H1 (cell line): ENCODE measurements at regions not wholly inside any gene's neighbourhood (a gene's known extent, or its start where the extent isn't known, plus 50 kb on each side); places are given as distances from the start of the nearest gene placed in this dataset.

Experiments
- CTCF ChIA-PET: fragments of 300-600 bp; sonication (Branson Sonifier 250); formaldehyde crosslinking; loops from one replicate; lab custom pipeline; 2021; ENCODE audit not compliant: partially characterized antibody; lab: Charles Lee
- POLR2A ChIA-PET: fragments of 300-600 bp; sonication (Branson Sonifier 250); formaldehyde crosslinking; loops from one replicate; lab custom pipeline; 2021; ENCODE audit warnings: inconsistent platforms; ENCODE audit not compliant: partially characterized antibody; lab: Charles Lee
- DNase-seq, 2 experiments: peaks; one replicate each; pipeline versions ENCODE4 v3.0.0 to v3.0.0-alpha.2; 2010 to 2022; ENCODE audit warnings: low spot score in 2 of 2, low read depth in 1 of 2, mixed read lengths in 1 of 2
- FAIRE-seq: peaks from 2 replicates; lab custom pipeline; 2011; peaks lifted over from hg19 to GRCh38; lab: Jason Lieb, UNC
- H2AFZ ChIP-seq: 2 replicates; pipeline ENCODE4 v1.8.1; 2012; ENCODE audit warnings: low read length, inconsistent platforms
- H2AK5ac ChIP-seq: 2 replicates; pipeline ENCODE4 v1.6.1; 2013; ENCODE audit warnings: low read depth, low read length
- H2BK120ac ChIP-seq: replicated peaks from 2 replicates; pipeline ENCODE3; 2013; ENCODE audit warnings: low read depth, low read length, inconsistent platforms
- H2BK12ac ChIP-seq: 2 replicates; pipeline ENCODE4 v1.6.1; 2013; ENCODE audit warnings: low read depth, low read length
- H2BK15ac ChIP-seq: 2 replicates; pipeline ENCODE4 v1.6.1; 2013; ENCODE audit warnings: low read length
- H2BK20ac ChIP-seq: 2 replicates; pipeline ENCODE4 v1.6.1; 2013; ENCODE audit warnings: low read length
- H2BK5ac ChIP-seq: 2 replicates; pipeline ENCODE4 v1.6.1; 2013; ENCODE audit warnings: low read depth, low read length
- H3K14ac ChIP-seq: 2 replicates; pipeline ENCODE4 v1.6.1; 2013; ENCODE audit warnings: inconsistent platforms; ENCODE audit not compliant: insufficient read length
- H3K18ac ChIP-seq: 2 replicates; pipeline ENCODE4 v1.6.1; 2013; ENCODE audit warnings: low read length; ENCODE audit errors: extremely low read depth
- H3K23ac ChIP-seq: 2 replicates; pipeline ENCODE4 v1.6.1; 2013; ENCODE audit warnings: inconsistent platforms; ENCODE audit not compliant: insufficient read length
- H3K23me2 ChIP-seq: 2 replicates; pipeline ENCODE4 v1.6.1; 2013; ENCODE audit warnings: low read depth, low read length
- H3K27ac ChIP-seq: 2 replicates; pipeline ENCODE4 v1.6.1; 2011; ENCODE audit warnings: low read depth, low read length, inconsistent platforms
- H3K27me3 ChIP-seq, 4 experiments: replicated peaks in 1 of 4; 1 replicate in 1 of 4; 2 replicates in 3 of 4; pipeline versions ENCODE4 v1.6.1 to v1.8.1; 2011 to 2013; ENCODE audit warnings: low read length in 3 of 4, mild to moderate bottlenecking in 3 of 4, inconsistent platforms in 2 of 4, mixed read lengths in 2 of 4, moderate library complexity in 1 of 4; ENCODE audit not compliant: control insufficient read depth in 3 of 4, insufficient read depth in 3 of 4; ENCODE audit errors: extremely low read depth in 1 of 4
- H3K36me3 ChIP-seq, 4 experiments: 2 replicates each; pipeline versions ENCODE4 v1.6.1 to v1.8.1; 2011 to 2013; ENCODE audit warnings: mild to moderate bottlenecking in 4 of 4, low read length in 3 of 4, moderate library complexity in 2 of 4, control low read depth in 1 of 4, inconsistent platforms in 1 of 4; ENCODE audit not compliant: insufficient read depth in 4 of 4, control insufficient read depth in 2 of 4
- H3K4ac ChIP-seq: replicated peaks from 2 replicates; pipeline ENCODE3; 2013; ENCODE audit warnings: low read length, low read depth, mixed read lengths, inconsistent platforms; ENCODE audit not compliant: insufficient read length
- H3K4me1 ChIP-seq, 4 experiments: replicated peaks in 1 of 4; 1 replicate in 1 of 4; 2 replicates in 3 of 4; pipeline versions ENCODE4 v1.6.1 to v1.8.1; 2011 to 2013; ENCODE audit warnings: low read length in 3 of 4, inconsistent platforms in 2 of 4, mixed read lengths in 1 of 4; ENCODE audit not compliant: insufficient read depth in 4 of 4, control insufficient read depth in 3 of 4
- H3K4me2 ChIP-seq, 2 experiments: 2 replicates each; pipeline versions ENCODE4 v1.6.1 to v1.8.1; 2011 to 2013; ENCODE audit warnings: low read depth in 2 of 2, low read length in 2 of 2, control low read depth in 1 of 2, inconsistent platforms in 1 of 2, mild to moderate bottlenecking in 1 of 2; ENCODE audit not compliant: insufficient read depth in 1 of 2
- H3K4me3 ChIP-seq, 4 experiments: fragments of 200-600, 300-600 bp in 1 of 4; sonication (generic), shearing (Covaris generic), sonication (Bioruptor Twin) in 1 of 4; 2 replicates each; pipeline versions ENCODE4 v1.5.1 to v1.8.1; 2011 to 2016; ENCODE audit warnings: low read length in 4 of 4, low read depth in 3 of 4, control low read depth in 2 of 4, inconsistent platforms in 2 of 4, mild to moderate bottlenecking in 2 of 4, mixed read lengths in 1 of 4, moderate library complexity in 1 of 4; ENCODE audit not compliant: insufficient read depth in 2 of 4; ENCODE audit errors: extremely low read depth in 1 of 4
- H3K56ac ChIP-seq: replicated peaks from 2 replicates; pipeline ENCODE3; 2013; ENCODE audit warnings: low read depth, mild to moderate bottlenecking, mixed read lengths, low read length, inconsistent platforms; ENCODE audit not compliant: insufficient read length
- H3K79me1 ChIP-seq: 2 replicates; pipeline ENCODE4 v1.6.1; 2013; ENCODE audit warnings: low read depth, low read length, control low read depth
- H3K79me2 ChIP-seq, 2 experiments: 2 replicates each; pipeline versions ENCODE4 v1.6.1 to v1.8.1; 2012 to 2013; ENCODE audit warnings: low read length in 2 of 2, mild to moderate bottlenecking in 2 of 2, inconsistent platforms in 1 of 2; ENCODE audit not compliant: insufficient read depth in 2 of 2, control insufficient read depth in 1 of 2
- H3K9ac ChIP-seq, 4 experiments: replicated peaks in 1 of 4; 1 replicate in 1 of 4; 2 replicates in 3 of 4; pipeline versions ENCODE4 v1.6.1 to v1.8.1; 2011 to 2013; ENCODE audit warnings: low read depth in 3 of 4, low read length in 3 of 4, control low read depth in 2 of 4, mild to moderate bottlenecking in 2 of 4, moderate library complexity in 2 of 4, inconsistent platforms in 1 of 4; ENCODE audit errors: extremely low read depth in 1 of 4
- H3K9me3 ChIP-seq, 2 experiments: 2 replicates each; pipeline versions ENCODE4 v1.6.1 to v1.8.1; 2012 to 2013; ENCODE audit warnings: mild to moderate bottlenecking in 2 of 2, moderate library complexity in 2 of 2, control low read depth in 1 of 2, inconsistent platforms in 1 of 2, low read depth in 1 of 2, low read length in 1 of 2, mixed read lengths in 1 of 2; ENCODE audit not compliant: insufficient read depth in 2 of 2
- H4K20me1 ChIP-seq, 2 experiments: replicated peaks in 1 of 2; 2 replicates each; pipeline versions ENCODE3 to v1.8.1; 2011 to 2013; ENCODE audit warnings: inconsistent platforms in 2 of 2, low read length in 2 of 2, mild to moderate bottlenecking in 1 of 2; ENCODE audit not compliant: insufficient read depth in 2 of 2, control insufficient read depth in 1 of 2
- H4K5ac ChIP-seq: 2 replicates; pipeline ENCODE4 v1.6.1; 2013; ENCODE audit warnings: low read length, low read depth, mixed read lengths, inconsistent platforms; ENCODE audit not compliant: insufficient read length
- H4K8ac ChIP-seq: 2 replicates; pipeline ENCODE4 v1.8.0; 2013; ENCODE audit warnings: mild to moderate bottlenecking, moderate library complexity, low read length, inconsistent platforms; ENCODE audit not compliant: insufficient read depth; ENCODE audit errors: extremely low read depth
- H4K91ac ChIP-seq: replicated peaks from 2 replicates; pipeline ENCODE3; 2013; ENCODE audit warnings: low read length, mixed read lengths, inconsistent platforms; ENCODE audit not compliant: insufficient read length
- CBX5 ChIP-seq: fragments of 300-800, 300-1000 bp; sonication (generic); IDR thresholded peaks from 2 replicates; pipeline ENCODE4 v1.7.1; 2016; ENCODE audit warnings: antibody characterized with exemption, low read length, low read depth
- CBX8 ChIP-seq: fragments of 300-800, 300-1000 bp; sonication (generic); IDR thresholded peaks from 2 replicates; pipeline ENCODE4 v1.7.1; 2016; ENCODE audit warnings: low read depth, low read length, borderline replicate concordance
- CEBPB ChIP-seq: IDR thresholded peaks from 2 replicates; pipeline ENCODE4 v1.6.1; 2012; ENCODE audit warnings: low read depth, low read length
- CTBP2 ChIP-seq: IDR thresholded peaks from 2 replicates; pipeline ENCODE4 v1.7.0; 2011; ENCODE audit warnings: borderline replicate concordance, mild to moderate bottlenecking, moderate library complexity, mixed read lengths, low read length; ENCODE audit not compliant: insufficient read depth, insufficient read length
- E2F6 ChIP-seq: IDR thresholded peaks from 2 replicates; pipeline ENCODE4 v1.6.1; 2012; ENCODE audit warnings: inconsistent platforms
- GABPA ChIP-seq: IDR thresholded peaks from 2 replicates; pipeline ENCODE4 v1.6.1; 2011; ENCODE audit warnings: mild to moderate bottlenecking, low read length, moderate library complexity, borderline replicate concordance; ENCODE audit not compliant: insufficient read depth
- HDAC2 ChIP-seq, 2 experiments: fragments of 300-600 bp in 1 of 2; sonication (generic) in 1 of 2; IDR thresholded peaks; 2 replicates each; pipeline ENCODE4 v1.6.1; 2011 to 2012; ENCODE audit warnings: low read depth in 2 of 2, low read length in 2 of 2, mild to moderate bottlenecking in 2 of 2, moderate library complexity in 2 of 2, borderline replicate concordance in 1 of 2, inconsistent platforms in 1 of 2
- MAX ChIP-seq: IDR thresholded peaks from 2 replicates; pipeline ENCODE4 v1.6.1; 2012; ENCODE audit warnings: inconsistent platforms
- POLR2AphosphoS5 ChIP-seq: IDR thresholded peaks from 2 replicates; pipeline ENCODE4 v1.6.1; 2011; ENCODE audit warnings: low read depth, low read length
- RBBP5 ChIP-seq: IDR thresholded peaks from 2 replicates; pipeline ENCODE4 v1.7.1; 2012; ENCODE audit warnings: low read depth, mild to moderate bottlenecking, inconsistent platforms, low read length, moderate library complexity, borderline replicate concordance
- SIN3A ChIP-seq, 2 experiments: IDR thresholded peaks in 1 of 2; conservative IDR thresholded peaks in 1 of 2; 2 replicates each; pipeline ENCODE4 v1.6.1; 2011 to 2012; ENCODE audit warnings: low read length in 2 of 2, improper control_type of control experiment in 1 of 2, low read depth in 1 of 2, mild to moderate bottlenecking in 1 of 2
- SRF ChIP-seq: IDR thresholded peaks from 2 replicates; pipeline ENCODE4 v1.6.1; 2011; ENCODE audit warnings: mild to moderate bottlenecking, low read depth, low read length, moderate library complexity
- ZNF274 ChIP-seq: IDR thresholded peaks from 2 replicates; pipeline ENCODE4 v1.7.0; 2012; ENCODE audit warnings: low read length, borderline replicate concordance; ENCODE audit errors: extremely low read depth
- whole genome bisulfite sequencing, 2 experiments: shearing (Covaris generic) in 1 of 2; methylation state at CpG; one replicate each; pipeline versions ENCODE4 v1.1.6 to v1.1.7; 2013 to 2015; ENCODE audit warnings: low lambda C conversion rate in 2 of 2, mixed read lengths in 2 of 2, inconsistent platforms in 1 of 2, low coverage in 1 of 2, missing lambda C conversion rate in 1 of 2; ENCODE audit not compliant: insufficient replicate concordance in 2 of 2, insufficient coverage in 1 of 2, insufficient read length in 1 of 2; ENCODE audit errors: extremely low coverage in 1 of 2, missing lambda C conversion rate in 1 of 2; 5-methylcytosine and 5-hydroxymethylcytosine counted together

GRCh38 chr13:62113179-62113578 is 697.5 kb upstream of the PCDH20 start:
- CTCF ChIA-PET: interaction anchor here (0.5 to 0.9 kb wide), 2 partner anchors 13 to 245 kb away, joined by 3 to 8 read pairs; no protein-coding TSS in a partner anchor
- Histone ChIP-seq H2AK5ac (no peak overlapping the region), H3K79me1 (no peaks in the 10 kb centered on the region), H3K79me2 (no peaks in the 10 kb centered on the region), H3K4me2 (no peak overlapping the region), H3K4ac (no peak overlapping the region), H2AFZ (no peak overlapping the region; the same call in 1 of the 2 replicates), H3K23me2 (no peaks in the 10 kb centered on the region), H3K9me3 (no peaks in the 10 kb centered on the region), H3K9ac (no peak overlapping the region), H3K18ac (no peak overlapping the region), H2BK20ac (no peak overlapping the region), H4K8ac (no peak overlapping the region), H3K27me3 (no peaks in the 10 kb centered on the region), H2BK12ac (no peak overlapping the region), H3K27ac (no peak overlapping the region), H2BK120ac (no peak overlapping the region), H3K4me3 (no peak overlapping the region), H3K4me1 (peaks cover 0 to 4% (median 0%) of the 10 kb centered on the region in 4 experiments; a peak in 1 of 7 replicates), H4K20me1 (no peaks in the 10 kb centered on the region), H4K91ac (no peak overlapping the region), H2BK15ac (no peak overlapping the region), H3K23ac (no peak overlapping the region), H3K56ac (no peak overlapping the region), H4K5ac (no peak overlapping the region), H2BK5ac (no peak overlapping the region), H3K36me3 (no peaks in the 10 kb centered on the region), H3K14ac (no peak overlapping the region)
- POLR2A ChIA-PET: no interaction called here
- FAIRE-seq: no peak
- WGBS, 2 experiments: 98% methylated on average over 3 of the region's 3 CpGs; no CpG with 5 or more reads in 1 of the 2 experiments
- no peak for DNase-seq
- TF ChIP-seq RBBP5: no peak
- no peak for TF ChIP-seq ZNF274
- TF ChIP-seq HDAC2 (IDR thresholded peaks at IDR 0.05; ENCODE audit: borderline replicate concordance in 1 of 2, low read depth in 2 of 2, low read length in 2 of 2): no peak
- TF ChIP-seq E2F6: no peak
- TF ChIP-seq CEBPB: no peak
- TF ChIP-seq GABPA: no peak
- TF ChIP-seq MAX: no peak
- TF ChIP-seq CTBP2: no peak
- TF ChIP-seq CBX8: no peak
- TF ChIP-seq SIN3A (conservative IDR thresholded peaks at IDR 0.05 in 1 of 2, IDR thresholded peaks at IDR 0.05 in 1 of 2; ENCODE audit: low read depth in 1 of 2, low read length in 2 of 2): no peak
- TF ChIP-seq SRF: no peak
- TF ChIP-seq CBX5: no peak
- TF ChIP-seq POLR2AphosphoS5: no peak
